Natural killer cell (primary cell): ENCODE measurements at regions not wholly inside any gene's neighbourhood (a gene's known extent, or its start where the extent isn't known, plus 50 kb on each side); places are given as distances from the start of the nearest gene placed in this dataset.

Experiments used
- ATAC-seq, 3 donors: fragments of 150-1000 bp in 2 of 3; fragments of 200-7000 bp in 1 of 3; cut with Tn5 transposase; 1 replicate in 1 of 3; 2 replicates in 2 of 3; pipeline ENCODE4 v1.10.0; 2021; ENCODE audit warnings: mild to moderate bottlenecking in 2 of 3, moderate library complexity in 2 of 3
- DNase-seq, 2 donors: peaks; one replicate each; pipeline versions ENCODE4 v3.0.0 to v3.0.0-alpha.2; 2013 to 2021; ENCODE audit warnings: mixed read lengths in 1 of 2
- H3K27ac ChIP-seq: one replicate; pipeline ENCODE4 v1.5.1; 2013; ENCODE audit warnings: mild to moderate bottlenecking, low read length
- H3K27me3 ChIP-seq: one replicate; pipeline ENCODE4 v1.6.1; 2013; ENCODE audit warnings: low read length; ENCODE audit not compliant: control insufficient read depth, insufficient read depth
- H3K36me3 ChIP-seq: one replicate; pipeline ENCODE4 v1.6.1; 2013; ENCODE audit warnings: low read length; ENCODE audit not compliant: control insufficient read depth, insufficient read depth
- H3K4me1 ChIP-seq: one replicate; pipeline ENCODE4 v1.6.1; 2013; ENCODE audit warnings: low read length; ENCODE audit not compliant: control insufficient read depth, insufficient read depth
- H3K4me3 ChIP-seq: one replicate; pipeline ENCODE4 v1.5.1; 2013; ENCODE audit warnings: low read length
- H3K9me3 ChIP-seq: one replicate; pipeline ENCODE4 v1.6.1; 2013; ENCODE audit warnings: low read length; ENCODE audit not compliant: control insufficient read depth, insufficient read depth
- H3K27ac Mint-ChIP-seq, 2 donors: one replicate each; pipeline ENCODE4 v1.8.0; 2022; ENCODE audit warnings: mild to moderate bottlenecking in 2 of 2, mixed read lengths in 2 of 2, moderate library complexity in 1 of 2
- H3K27me3 Mint-ChIP-seq, 2 donors: one replicate each; pipeline ENCODE4 v1.8.0; 2022; ENCODE audit warnings: low read depth in 2 of 2, mixed read lengths in 2 of 2
- H3K36me3 Mint-ChIP-seq: one replicate; pipeline ENCODE4 v1.8.0; 2022; ENCODE audit warnings: mixed read lengths
- H3K4me1 Mint-ChIP-seq, 2 donors: one replicate each; pipeline ENCODE4 v1.8.0; 2022; ENCODE audit warnings: mixed read lengths in 2 of 2
- H3K4me3 Mint-ChIP-seq: one replicate; pipeline ENCODE4 v1.8.0; 2022; ENCODE audit warnings: mild to moderate bottlenecking, moderate library complexity, mixed read lengths
- H3K9me3 Mint-ChIP-seq, 2 donors: one replicate each; pipeline ENCODE4 v1.8.0; 2022; ENCODE audit warnings: mixed read lengths in 2 of 2
- CTCF ChIP-seq: fragments of 200-600 bp; IDR thresholded peaks from one replicate; pipeline ENCODE4 v1.8.0; 2022; ENCODE audit warnings: antibody characterized with exemption
- WGBS: methylation state at CpG from one replicate; pipeline ENCODE4 v1.1.7; 2013; ENCODE audit warnings: missing lambda C conversion rate; ENCODE audit not compliant: insufficient coverage; 5-methylcytosine and 5-hydroxymethylcytosine counted together
- intact Hi-C: fragments of 100-400 bp; cut with micrococcal nuclease; formaldehyde crosslinking; loops from one replicate; pipeline ENCODE4 v1.14.2; 2022

GRCh38 chr3:161905520-161906132 is 409.0 kb downstream of the OTOL1 start:
- no peaks in the 10 kb centered on the region for H3K4me1 ChIP-seq
- H3K36me3 ChIP-seq: no peaks in the 10 kb centered on the region
- Mint-ChIP-seq H3K27me3 (no peaks in the 10 kb centered on the region), H3K36me3 (no peaks in the 10 kb centered on the region), H3K4me3 (no peak overlapping the region), H3K27ac (no peak overlapping the region), H3K4me1 (no peaks in the 10 kb centered on the region), H3K9me3 (peaks cover 0 to 3% of the 10 kb centered on the region in 2 donors)
- no peak for ATAC-seq
- intact Hi-C loops: no loop called here
- no peaks in the 10 kb centered on the region for H3K9me3 ChIP-seq
- H3K27me3 ChIP-seq: no peaks in the 10 kb centered on the region
- TF ChIP-seq CTCF: no peak
- H3K27ac ChIP-seq: no peak overlapping the region
- H3K4me3 ChIP-seq: no peak overlapping the region
- 79% methylated on average over 2 of the region's 4 CpGs for WGBS
- DNase-seq: no peak

- ATAC-seq (no peak), DNase-seq (no peak)
- no peaks in the 10 kb centered on the region for H3K4me1 Mint-ChIP-seq
- Histone ChIP-seq H3K4me1 (no peaks in the 10 kb centered on the region), H3K36me3 (no peaks in the 10 kb centered on the region), H3K9me3 (no peaks in the 10 kb centered on the region), H3K27ac (no peak overlapping the region), H3K27me3 (no peaks in the 10 kb centered on the region), H3K4me3 (no peak overlapping the region)
- H3K27ac Mint-ChIP-seq: no peak overlapping the region
- H3K36me3 Mint-ChIP-seq: no peaks in the 10 kb centered on the region
- intact Hi-C loops: no loop called here
- peaks cover 2 to 5% of the 10 kb centered on the region in 2 donors for H3K9me3 Mint-ChIP-seq
- H3K27me3 Mint-ChIP-seq: no peaks in the 10 kb centered on the region
- H3K4me3 Mint-ChIP-seq: no peak overlapping the region
- TF ChIP-seq CTCF: no peak
Observed at GRCh38 chr3:161913786-161914389, 417.3 kb downstream of the OTOL1 start.

- TF ChIP-seq CTCF: no peak
- no peak overlapping the region for H3K27ac ChIP-seq
- ATAC-seq (no peak), DNase-seq (peak in 1 of 2 donors; percentile 1)
- Mint-ChIP-seq H3K36me3 (no peaks in the 10 kb centered on the region), H3K4me3 (no peak overlapping the region), H3K4me1 (no peaks in the 10 kb centered on the region), H3K9me3 (peaks cover 2 to 5% of the 10 kb centered on the region in 2 donors), H3K27ac (no peak overlapping the region), H3K27me3 (no peaks in the 10 kb centered on the region)
- H3K27me3 ChIP-seq: no peaks in the 10 kb centered on the region
- no peaks in the 10 kb centered on the region for H3K4me1 ChIP-seq
- WGBS: 75% methylated on average over 7 of the region's 8 CpGs
- H3K36me3 ChIP-seq: no peaks in the 10 kb centered on the region
- H3K4me3 ChIP-seq: no peak overlapping the region
- H3K9me3 ChIP-seq: no peaks in the 10 kb centered on the region
- intact Hi-C loops: no loop called here
Observed at GRCh38 chr3:161914703-161915417, 418.3 kb downstream of the OTOL1 start.
